IMR-90 (cell line): ENCODE measurements at regions not wholly inside any gene's neighbourhood (a gene's known extent, or its start where the extent isn't known, plus 50 kb on each side); places are given as distances from the start of the nearest gene placed in this dataset.

Source experiments
- ATAC-seq: fragments of 200-7000 bp; cut with Tn5 transposase; 2 replicates; pipeline ENCODE4 v1.9.1; 2020; ENCODE audit warnings: low read depth, mild to moderate bottlenecking, moderate library complexity
- BruUV-seq: library from RNA; stranded (reverse); fragments of 400-500 nt; replicated peaks from 2 replicates; lab custom pipeline; 2021; lab: Mats Ljungman, UMichigan
- CTCF ChIA-PET: fragments of 300-600 bp; formaldehyde crosslinking; extraction: SDS; loops from one replicate; lab custom pipeline; 2021; ENCODE audit warnings: antibody characterized with exemption; lab: Yijun Ruan, JAX
- POLR2A ChIA-PET: fragments of 300-600 bp; sonication (Branson Sonifier 250); formaldehyde crosslinking; loops from one replicate; lab custom pipeline; 2022; ENCODE audit warnings: antibody characterized with exemption; ENCODE audit not compliant: unreplicated experiment; lab: Charles Lee
- DNase-seq: peaks from one replicate; pipeline ENCODE4 v3.0.0; 2013
- H2AFZ ChIP-seq: replicated peaks from 2 replicates; pipeline ENCODE3; 2013; ENCODE audit warnings: low read length, mild to moderate bottlenecking; ENCODE audit not compliant: poor library complexity
- H2AK5ac ChIP-seq: 2 replicates; pipeline ENCODE4 v1.6.1; 2013; ENCODE audit warnings: low read depth, low read length, inconsistent platforms
- H2AK9ac ChIP-seq: replicated peaks from 2 replicates; pipeline ENCODE3; 2013; ENCODE audit warnings: mild to moderate bottlenecking, low read depth, low read length, moderate library complexity; ENCODE audit not compliant: poor library complexity
- H2BK120ac ChIP-seq: 2 replicates; pipeline ENCODE4 v1.6.1; 2013; ENCODE audit warnings: low read depth, low read length, inconsistent platforms
- H2BK15ac ChIP-seq: 3 replicates; pipeline ENCODE4 v1.6.1; 2013; ENCODE audit warnings: low read depth, low read length, inconsistent platforms
- H2BK20ac ChIP-seq: 2 replicates; pipeline ENCODE4 v1.6.1; 2013; ENCODE audit warnings: low read depth, mild to moderate bottlenecking, inconsistent platforms, low read length, moderate library complexity
- H2BK5ac ChIP-seq: 2 replicates; pipeline ENCODE4 v1.6.1; 2013; ENCODE audit warnings: mild to moderate bottlenecking, low read depth, low read length, inconsistent platforms; ENCODE audit not compliant: poor library complexity, severe bottlenecking
- H3K14ac ChIP-seq: replicated peaks from 2 replicates; pipeline ENCODE4 v1.6.1; 2013; ENCODE audit warnings: low read depth, low read length, inconsistent platforms
- H3K18ac ChIP-seq: 2 replicates; pipeline ENCODE4 v1.6.1; 2013; ENCODE audit warnings: low read depth, low read length, control low read depth
- H3K23ac ChIP-seq: 2 replicates; pipeline ENCODE4 v1.6.1; 2013; ENCODE audit warnings: low read depth, low read length, inconsistent platforms
- H3K27ac ChIP-seq: 2 replicates; pipeline ENCODE4 v1.5.1; 2013; ENCODE audit warnings: mild to moderate bottlenecking, control low read depth, low read length; ENCODE audit not compliant: insufficient read depth
- H3K27me3 ChIP-seq: 2 replicates; pipeline ENCODE4 v1.6.1; 2013; ENCODE audit warnings: low read length; ENCODE audit not compliant: control insufficient read depth, insufficient read depth
- H3K36me3 ChIP-seq: 2 replicates; pipeline ENCODE4 v1.6.1; 2013; ENCODE audit warnings: low read length, mixed read lengths; ENCODE audit not compliant: control insufficient read depth, insufficient read depth
- H3K4ac ChIP-seq: 2 replicates; pipeline ENCODE4 v1.6.1; 2013; ENCODE audit warnings: low read depth, low read length, inconsistent platforms
- H3K4me1 ChIP-seq: 2 replicates; pipeline ENCODE4 v1.6.1; 2013; ENCODE audit warnings: low read length, mixed read lengths; ENCODE audit not compliant: control insufficient read depth, insufficient read depth
- H3K4me2 ChIP-seq: 2 replicates; pipeline ENCODE4 v1.6.1; 2013; ENCODE audit warnings: low read depth, mild to moderate bottlenecking, control low read depth, low read length, moderate library complexity
- H3K4me3 ChIP-seq: 2 replicates; pipeline ENCODE4 v1.5.1; 2013; ENCODE audit warnings: low read depth, mild to moderate bottlenecking, control low read depth, low read length, moderate library complexity; ENCODE audit not compliant: insufficient read depth
- H3K56ac ChIP-seq: 2 replicates; pipeline ENCODE4 v1.6.1; 2013; ENCODE audit warnings: low read length, inconsistent platforms; ENCODE audit not compliant: insufficient read depth; ENCODE audit errors: extremely low read depth
- H3K79me1 ChIP-seq, 2 experiments: 2 replicates each; pipeline ENCODE4 v1.6.1; 2013; ENCODE audit warnings: low read length in 2 of 2, inconsistent platforms in 1 of 2, low read depth in 1 of 2
- H3K9ac ChIP-seq: 2 replicates; pipeline ENCODE4 v1.6.1; 2013; ENCODE audit warnings: low read depth, low read length, control low read depth
- H3K9me1 ChIP-seq: 2 replicates; pipeline ENCODE4 v1.6.1; 2013; ENCODE audit warnings: low read length, inconsistent platforms; ENCODE audit not compliant: insufficient read depth
- H3K9me3 ChIP-seq: 2 replicates; pipeline ENCODE4 v1.6.1; 2013; ENCODE audit warnings: low read length; ENCODE audit not compliant: control insufficient read depth, insufficient read depth
- H4K20me1 ChIP-seq: 2 replicates; pipeline ENCODE4 v1.6.1; 2013; ENCODE audit warnings: low read length, inconsistent platforms; ENCODE audit not compliant: insufficient read depth
- H4K5ac ChIP-seq: 2 replicates; pipeline ENCODE4 v1.6.1; 2013; ENCODE audit warnings: mild to moderate bottlenecking, low read depth, low read length, control low read depth
- H4K8ac ChIP-seq, 2 experiments: 2 replicates each; pipeline ENCODE4 v1.6.1; 2013; ENCODE audit warnings: low read depth in 2 of 2, low read length in 2 of 2, control low read depth in 1 of 2, inconsistent platforms in 1 of 2
- H4K91ac ChIP-seq: 2 replicates; pipeline ENCODE4 v1.6.1; 2013; ENCODE audit warnings: low read depth, low read length, inconsistent platforms; ENCODE audit not compliant: insufficient read depth
- BHLHE40 ChIP-seq: fragments of 150-350 bp; IDR thresholded peaks from 2 replicates; pipeline ENCODE4 v1.6.1; 2016; ENCODE audit warnings: mild to moderate bottlenecking, low read depth, low read length
- CEBPB ChIP-seq: IDR thresholded peaks from 2 replicates; pipeline ENCODE4 v1.6.1; 2012; ENCODE audit warnings: low read depth, low read length, improper control_type of control experiment
- CHD1 ChIP-seq: IDR thresholded peaks from 2 replicates; pipeline ENCODE4 v1.6.1; 2012; ENCODE audit warnings: low read depth, low read length, improper control_type of control experiment
- CTCF ChIP-seq: conservative IDR thresholded peaks from 2 replicates; pipeline ENCODE4 v1.5.1; 2012; ENCODE audit warnings: mild to moderate bottlenecking, low read depth, low read length, improper control_type of control experiment
- ELK1 ChIP-seq: fragments of 150-350 bp; IDR thresholded peaks from 2 replicates; pipeline ENCODE4 v1.6.1; 2016; ENCODE audit warnings: low read depth, mild to moderate bottlenecking, low read length, moderate library complexity, borderline replicate concordance
- FOS ChIP-seq: fragments of 150-350 bp; IDR thresholded peaks from 2 replicates; pipeline ENCODE4 v1.6.1; 2016; ENCODE audit warnings: low read depth, low read length
- MAFK ChIP-seq: IDR thresholded peaks from 2 replicates; pipeline ENCODE4 v1.6.1; 2012; ENCODE audit warnings: low read depth, low read length, improper control_type of control experiment
- MXI1 ChIP-seq: IDR thresholded peaks from 2 replicates; pipeline ENCODE4 v1.6.1; 2012; ENCODE audit warnings: low read depth, mild to moderate bottlenecking, low read length, moderate library complexity, borderline replicate concordance
- NFE2L2 ChIP-seq: fragments of 150-350 bp; IDR thresholded peaks from 2 replicates; pipeline ENCODE4 v1.6.1; 2016; ENCODE audit warnings: low read depth, mild to moderate bottlenecking, low read length
- POLR2A ChIP-seq: IDR thresholded peaks from 2 replicates; pipeline ENCODE4 v1.6.1; 2012; ENCODE audit warnings: mild to moderate bottlenecking, low read depth, low read length
- RAD21 ChIP-seq: IDR thresholded peaks from 2 replicates; pipeline ENCODE4 v1.6.1; 2012; ENCODE audit warnings: low read length, improper control_type of control experiment
- RFX5 ChIP-seq: IDR thresholded peaks from 2 replicates; pipeline ENCODE4 v1.8.0; 2012; ENCODE audit warnings: low read depth, mild to moderate bottlenecking, low read length, moderate library complexity
- USF2 ChIP-seq: fragments of 150-350 bp; IDR thresholded peaks from 2 replicates; pipeline ENCODE4 v1.6.1; 2017; ENCODE audit warnings: mild to moderate bottlenecking, antibody characterized with exemption, low read length, low read depth
- WGBS, 2 experiments: methylation state at CpG; one replicate each; pipeline versions ENCODE4 v1.1.5 to v1.1.7; 2013; ENCODE audit warnings: missing lambda C conversion rate in 2 of 2; ENCODE audit not compliant: insufficient read length in 1 of 2; ENCODE audit errors: extremely low coverage in 2 of 2; 5-methylcytosine and 5-hydroxymethylcytosine counted together
- dilution Hi-C: fragments of 300-500 bp; cut with HindIII; formaldehyde crosslinking; loops from one replicate; pipeline ENCODE4 v1.14.3; 2018; ENCODE audit warnings: low sequenced_read_pairs; ENCODE audit not compliant: unreplicated experiment
- in situ Hi-C: fragments of 300-500 bp; cut with MboI; formaldehyde crosslinking; loops from 3 replicates; pipeline ENCODE4 v1.14.3; 2019; ENCODE audit warnings: low sequenced_read_pairs, inconsistent platforms, mixed read lengths
- intact Hi-C: fragments of 100-400 bp; cut with micrococcal nuclease; formaldehyde crosslinking; loops from 2 replicates; pipeline ENCODE4 v1.10.0; 2022

- Histone ChIP-seq H2BK20ac (no peak overlapping the region), H3K4me2 (no peak overlapping the region), H3K36me3 (no peaks in the 10 kb centered on the region), H3K79me1 (no peaks in the 10 kb centered on the region), H3K4me3 (no peak overlapping the region), H3K27me3 (no peaks in the 10 kb centered on the region), H2AK9ac (no peak overlapping the region), H3K9ac (no peak overlapping the region), H3K14ac (no peak overlapping the region), H4K8ac (no peak overlapping the region), H3K9me1 (no peaks in the 10 kb centered on the region), H3K56ac (no peak overlapping the region), H3K27ac (no peak overlapping the region), H2AK5ac (no peak overlapping the region), H2AFZ (no peak overlapping the region), H3K9me3 (peaks cover 2% of the 10 kb centered on the region; the same call in 1 of the 2 replicates), H4K5ac (no peak overlapping the region), H2BK120ac (no peak overlapping the region), H2BK15ac (no peak overlapping the region), H3K4me1 (no peaks in the 10 kb centered on the region), H3K4ac (no peak overlapping the region), H2BK5ac (no peak overlapping the region), H4K91ac (no peak overlapping the region), H4K20me1 (no peaks in the 10 kb centered on the region), H3K23ac (no peak overlapping the region), H3K18ac (no peak overlapping the region)
- in situ Hi-C loops (no loop called here), dilution Hi-C loops (no loop called here), intact Hi-C loops (no loop called here)
- no peak for ATAC-seq
- 17% methylated on average over 2 of the region's 5 CpGs; no CpG with 5 or more reads in 1 of the 2 experiments for WGBS, 2 experiments
- BruUV-seq = no TSS peak
- no peak for TF ChIP-seq BHLHE40
- no peak for TF ChIP-seq CTCF
- TF ChIP-seq RFX5 = no peak
- no peak for TF ChIP-seq USF2
- no peak for TF ChIP-seq MXI1
- no peak for TF ChIP-seq MAFK
- TF ChIP-seq CEBPB = no peak
- no peak for TF ChIP-seq RAD21
- TF ChIP-seq FOS = no peak
- no peak for TF ChIP-seq NFE2L2
- TF ChIP-seq CHD1 = no peak
- TF ChIP-seq POLR2A = no peak
- no peak for TF ChIP-seq ELK1
- no peak for DNase-seq
- ChIA-PET POLR2A (no interaction called here), CTCF (no interaction called here)
These were observed 365.5 kb downstream of the CXXC4 start for GRCh38 chr4:104129243-104129642.
